SJSA1 (cell line): ENCODE measurements at regions not wholly inside any gene's neighbourhood (a gene's known extent, or its start where the extent isn't known, plus 50 kb on each side); places are given as distances from the start of the nearest gene placed in this dataset.

ENCODE experiments used
- DNase-seq, 2 experiments: peaks; one replicate each; pipeline ENCODE4 v3.0.0-alpha.2; 2015 to 2020; ENCODE audit warnings: low spot score in 2 of 2, low read depth in 1 of 2
- H3K27ac ChIP-seq: fragments of 250-450 bp; sonication (Bioruptor Pico); 2 replicates; pipeline ENCODE4 v1.5.1; 2020; ENCODE audit warnings: mild to moderate bottlenecking, moderate library complexity
- H3K27me3 ChIP-seq: fragments of 250-450 bp; sonication (Bioruptor Pico); replicated peaks from 2 replicates; pipeline ENCODE4 v1.5.1; 2020; ENCODE audit warnings: mild to moderate bottlenecking, moderate library complexity
- H3K36me3 ChIP-seq: fragments of 250-450 bp; sonication (Bioruptor Pico); 2 replicates; pipeline ENCODE4 v1.5.1; 2020; ENCODE audit warnings: mild to moderate bottlenecking
- H3K4me1 ChIP-seq: fragments of 250-450 bp; sonication (Bioruptor Pico); replicated peaks from 2 replicates; pipeline ENCODE4 v1.6.1; 2021; ENCODE audit warnings: mild to moderate bottlenecking
- H3K4me3 ChIP-seq: fragments of 250-450 bp; sonication (Bioruptor Pico); 2 replicates; pipeline ENCODE4 v1.5.1; 2020; ENCODE audit warnings: mild to moderate bottlenecking
- H3K9me3 ChIP-seq: fragments of 250-450 bp; sonication (Bioruptor Pico); replicated peaks from 2 replicates; pipeline ENCODE4 v1.5.1; 2020; ENCODE audit warnings: mild to moderate bottlenecking

DNA sequence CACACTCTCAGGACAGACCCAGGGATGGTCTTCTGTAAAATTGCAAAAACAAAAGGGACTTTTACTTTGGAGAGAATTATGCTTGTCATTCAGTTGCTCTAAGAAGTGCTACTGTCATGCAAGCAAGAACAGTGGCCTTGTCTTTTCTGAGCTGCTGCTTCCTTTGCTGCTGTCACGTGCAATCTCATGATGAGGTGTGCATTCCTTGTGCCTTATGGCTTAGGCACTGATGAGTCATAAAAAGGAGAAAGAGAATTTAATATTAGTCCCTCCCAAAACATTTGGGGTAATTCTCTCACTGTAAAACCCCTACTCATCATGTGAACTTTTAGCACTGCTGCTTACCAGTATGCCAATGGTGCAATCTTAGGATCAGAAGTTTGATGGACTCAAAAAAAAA, 2051.3 kb downstream of the TP53TG3F start:
- Histone ChIP-seq H3K36me3 (no peaks in the 10 kb centered on the region), H3K27ac (no peak overlapping the region), H3K9me3 (no peaks in the 10 kb centered on the region), H3K4me3 (no peak overlapping the region), H3K27me3 (no peaks in the 10 kb centered on the region), H3K4me1 (no peaks in the 10 kb centered on the region)
- no peak for DNase-seq

DNA sequence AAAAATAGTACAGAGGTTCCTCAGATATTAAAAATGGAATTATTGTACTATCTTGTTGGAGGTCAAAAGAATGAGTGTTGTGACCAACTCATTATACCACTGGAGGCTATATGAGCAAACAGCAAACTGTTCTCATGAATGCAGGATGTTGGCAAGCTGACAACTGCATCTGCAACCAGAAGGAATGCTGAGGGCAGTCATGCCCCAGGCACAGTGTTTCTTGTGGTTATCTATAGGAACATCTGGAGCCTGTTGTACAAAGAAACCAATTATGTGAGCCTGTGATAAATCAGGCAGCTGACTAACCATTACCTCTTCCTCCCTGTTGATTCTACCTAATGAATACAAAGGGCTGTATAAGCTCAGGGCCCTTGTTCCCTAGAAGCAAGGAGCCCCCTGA, 2057.1 kb downstream of the TP53TG3F start:
- H3K4me3 ChIP-seq, result no peak overlapping the region
- H3K9me3 ChIP-seq, result no peaks in the 10 kb centered on the region
- no peaks in the 10 kb centered on the region for H3K36me3 ChIP-seq
- no peak overlapping the region for H3K27ac ChIP-seq
- no peaks in the 10 kb centered on the region for H3K4me1 ChIP-seq
- H3K27me3 ChIP-seq, result no peaks in the 10 kb centered on the region
- no peak for DNase-seq

DNA sequence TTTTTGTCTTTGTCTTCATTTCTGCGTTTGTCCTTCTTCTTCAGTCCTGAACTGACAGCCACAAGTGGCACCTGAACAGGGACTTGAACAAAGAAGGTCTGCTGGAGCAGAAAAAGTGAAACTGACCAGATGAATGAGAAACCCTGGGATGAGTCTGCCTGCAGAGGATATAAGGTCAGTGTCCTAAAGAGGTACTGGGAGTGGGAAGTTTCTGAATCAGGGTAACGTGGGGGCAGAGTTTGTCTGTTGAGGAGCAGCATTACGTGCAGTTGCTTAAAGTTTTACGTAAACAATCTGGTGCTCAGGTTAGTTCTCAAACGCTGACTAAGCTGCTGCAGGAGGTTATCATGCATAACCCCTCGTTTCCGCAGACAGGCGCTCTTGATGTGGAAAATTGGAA, 2057.6 kb downstream of the TP53TG3F start:
- no peak for DNase-seq
- no peaks in the 10 kb centered on the region for H3K36me3 ChIP-seq
- no peak overlapping the region for H3K4me3 ChIP-seq
- 0 out of 2 replicates have a peak, but pooled peaks cover 2% of the 10 kb centered on the region for H3K9me3 ChIP-seq
- H3K27me3 ChIP-seq, result no peaks in the 10 kb centered on the region
- no peaks in the 10 kb centered on the region for H3K4me1 ChIP-seq
- H3K27ac ChIP-seq, result no peak overlapping the region

DNA sequence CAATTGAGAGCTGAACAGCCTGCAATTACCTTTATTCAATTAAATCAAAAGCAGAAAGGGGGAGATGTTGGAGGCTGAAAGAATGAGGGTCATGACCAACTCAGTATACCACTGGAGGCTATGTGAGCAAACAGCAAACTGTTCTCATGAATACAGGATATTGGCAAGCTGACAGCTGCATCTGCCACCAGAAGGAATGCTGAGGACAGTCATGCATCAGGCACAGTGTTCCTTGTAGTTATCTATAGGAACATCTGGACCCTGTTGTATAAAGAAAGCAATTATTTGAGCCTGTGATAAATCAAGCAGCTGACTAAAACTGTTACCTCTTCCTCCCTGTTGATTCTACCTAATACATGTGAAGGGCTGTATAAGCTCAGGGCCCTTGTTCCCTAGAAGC, 2064.6 kb downstream of the TP53TG3F start:
- Histone ChIP-seq H3K27ac (no peak overlapping the region), H3K36me3 (no peaks in the 10 kb centered on the region), H3K4me3 (no peak overlapping the region), H3K9me3 (0 out of 2 replicates have a peak, but pooled peaks cover 3% of the 10 kb centered on the region), H3K4me1 (no peaks in the 10 kb centered on the region), H3K27me3 (no peaks in the 10 kb centered on the region)
- DNase-seq, result no peak

DNA sequence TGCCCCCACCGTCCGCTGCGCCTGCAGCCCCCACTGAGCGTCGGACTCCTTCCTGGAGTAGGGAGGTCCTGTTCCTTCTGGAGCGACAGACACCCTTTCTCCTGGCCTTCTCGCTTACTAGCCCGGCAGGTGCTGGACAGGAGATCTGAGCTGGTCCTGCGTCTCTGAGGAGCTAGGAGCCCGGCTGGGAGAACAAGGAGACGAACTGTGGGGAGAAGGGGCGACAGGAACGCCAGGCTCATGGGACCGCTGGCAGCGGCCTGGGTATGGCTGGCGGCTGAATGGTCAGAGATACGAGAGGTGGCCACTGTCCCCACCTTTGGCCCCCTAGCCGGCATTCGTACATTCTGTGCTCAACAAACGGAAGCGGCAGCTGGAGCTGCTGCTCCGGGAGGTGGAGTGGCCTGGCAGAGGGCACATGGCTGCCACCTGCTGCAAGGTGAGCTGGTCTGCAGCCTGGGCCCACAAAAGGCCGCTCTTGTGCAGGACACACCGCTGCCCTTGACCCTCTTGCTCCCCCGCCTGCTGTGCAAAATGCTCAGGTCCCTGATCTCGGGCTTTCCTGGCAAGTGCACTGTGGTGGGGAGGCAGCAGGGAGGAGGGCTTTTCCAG, 2066.7 kb downstream of the TP53TG3F start:
- no peak for DNase-seq
- Histone ChIP-seq H3K4me3 (no peak overlapping the region), H3K4me1 (no peaks in the 10 kb centered on the region), H3K36me3 (no peaks in the 10 kb centered on the region), H3K27ac (no peak overlapping the region), H3K27me3 (no peaks in the 10 kb centered on the region), H3K9me3 (0 out of 2 replicates have a peak, but pooled peaks cover 3% of the 10 kb centered on the region)

DNA sequence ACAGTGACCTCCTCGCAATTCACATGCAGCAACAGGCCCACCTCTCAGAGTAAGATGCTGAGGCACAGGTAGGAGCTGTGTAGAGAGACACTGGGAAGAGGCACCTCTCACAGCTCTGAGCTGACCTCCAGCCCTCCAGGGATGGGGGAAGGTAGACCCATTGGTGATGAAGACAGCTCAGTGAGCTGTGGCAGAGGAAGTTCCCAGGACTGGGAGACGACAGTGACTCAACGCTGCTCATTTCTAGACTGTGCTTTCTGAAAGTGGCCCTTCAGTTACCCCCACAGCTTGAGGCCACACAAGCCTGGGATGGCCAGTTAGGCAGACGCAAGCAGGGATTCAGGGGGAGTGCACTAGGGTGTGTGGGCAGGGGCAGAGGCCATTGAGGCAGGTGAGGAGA, 2073.2 kb downstream of the TP53TG3F start:
- DNase-seq, result no peak
- H3K4me3 ChIP-seq, result no peak overlapping the region
- H3K4me1 ChIP-seq, result no peaks in the 10 kb centered on the region
- H3K27ac ChIP-seq, result no peak overlapping the region
- H3K27me3 ChIP-seq, result no peaks in the 10 kb centered on the region
- 0 out of 2 replicates have a peak, but pooled peaks cover 3% of the 10 kb centered on the region for H3K9me3 ChIP-seq
- H3K36me3 ChIP-seq, result no peaks in the 10 kb centered on the region

DNA sequence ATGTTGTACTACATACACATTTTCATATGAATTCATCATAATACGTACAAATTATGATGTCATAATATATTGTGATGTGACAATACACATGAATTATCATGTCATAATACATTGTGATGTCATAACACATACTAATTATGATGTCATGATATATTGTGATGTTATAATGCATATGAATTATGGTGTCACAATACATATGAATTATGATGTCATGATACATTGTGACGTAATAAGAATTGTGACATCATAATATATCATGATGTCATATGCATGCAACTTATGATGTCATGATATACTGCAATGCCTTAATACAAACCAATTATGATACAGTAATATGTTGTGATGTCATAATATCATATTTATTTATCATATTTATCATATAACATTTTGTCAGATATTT, 2074.3 kb downstream of the TP53TG3F start:
- H3K27me3 ChIP-seq, result no peaks in the 10 kb centered on the region
- H3K4me1 ChIP-seq, result no peaks in the 10 kb centered on the region
- no peaks in the 10 kb centered on the region for H3K36me3 ChIP-seq
- no peak overlapping the region for H3K27ac ChIP-seq
- H3K9me3 ChIP-seq, result 0 out of 2 replicates have a peak, but pooled peaks cover 3% of the 10 kb centered on the region
- DNase-seq, result no peak
- no peak overlapping the region for H3K4me3 ChIP-seq

DNA sequence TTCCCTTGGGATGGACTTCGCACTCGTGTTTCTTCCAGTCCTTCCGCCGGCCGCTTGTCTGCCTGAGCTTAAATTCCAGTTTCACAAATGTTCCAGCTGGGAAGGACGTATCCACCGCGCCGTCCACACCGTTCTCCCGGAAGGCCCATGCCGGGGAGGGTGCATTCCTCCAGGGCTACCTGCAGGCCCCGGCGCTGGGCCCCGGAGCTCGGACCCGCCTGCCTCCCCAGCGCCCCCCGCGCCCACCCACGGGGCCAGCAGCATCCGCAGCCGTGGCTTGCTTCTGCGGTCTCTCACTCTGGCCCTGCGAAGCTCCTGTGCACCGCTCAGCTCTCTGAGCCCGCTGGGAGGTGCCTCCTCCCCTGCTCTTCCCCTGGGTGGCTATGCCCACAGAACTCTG, 2084.1 kb downstream of the TP53TG3F start:
- DNase-seq, result no peak
- Histone ChIP-seq H3K4me3 (no peak overlapping the region), H3K4me1 (no peaks in the 10 kb centered on the region), H3K27ac (no peak overlapping the region), H3K36me3 (no peaks in the 10 kb centered on the region), H3K27me3 (no peaks in the 10 kb centered on the region), H3K9me3 (no peaks in the 10 kb centered on the region)

DNA sequence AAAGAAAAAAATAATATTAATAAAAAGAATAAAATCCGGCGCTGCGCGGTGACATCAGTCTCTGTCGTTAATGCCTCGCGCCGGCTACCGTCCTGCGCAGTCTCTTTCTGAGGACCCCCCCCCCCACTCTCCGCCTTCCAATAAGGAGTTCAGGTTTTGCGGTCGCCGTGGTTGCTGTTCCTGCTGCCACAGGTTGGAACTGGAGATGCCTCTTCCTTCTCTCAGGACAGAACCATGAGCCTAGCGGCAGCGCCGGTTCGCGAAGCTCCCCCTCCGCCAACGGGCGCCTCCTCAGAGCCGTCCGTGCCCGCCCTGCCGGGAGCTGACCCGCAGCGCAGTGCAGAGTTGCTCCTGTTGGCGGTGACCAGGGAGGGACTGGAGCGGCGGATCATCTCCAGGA, 2093.4 kb downstream of the TP53TG3F start:
- Histone ChIP-seq H3K4me3 (no peak overlapping the region), H3K27ac (no peak overlapping the region), H3K4me1 (no peaks in the 10 kb centered on the region), H3K36me3 (no peaks in the 10 kb centered on the region), H3K27me3 (no peaks in the 10 kb centered on the region), H3K9me3 (no peaks in the 10 kb centered on the region; the same call in 1 of the 2 replicates)
- no peak for DNase-seq

DNA sequence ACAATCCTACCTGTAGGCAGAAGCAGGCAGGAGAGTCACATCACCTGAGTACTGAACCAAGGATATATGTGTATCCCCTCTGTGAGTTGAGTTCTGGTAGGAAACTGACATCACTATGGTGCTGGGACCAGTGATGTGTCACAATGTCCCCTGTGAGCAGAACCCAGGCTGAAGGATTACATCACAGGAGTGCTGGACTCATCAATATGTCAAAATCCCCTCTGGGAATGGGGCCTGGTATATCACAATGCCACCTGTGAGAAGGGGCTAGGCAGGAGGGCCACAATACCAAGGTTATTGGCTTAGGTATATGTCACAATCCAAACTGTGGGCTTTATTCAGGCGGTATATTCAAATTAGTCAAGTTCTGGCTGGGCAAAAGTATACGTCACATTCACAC, 2098.3 kb downstream of the TP53TG3F start:
- H3K4me3 ChIP-seq, result no peak overlapping the region
- no peak overlapping the region for H3K27ac ChIP-seq
- H3K4me1 ChIP-seq, result no peaks in the 10 kb centered on the region
- no peaks in the 10 kb centered on the region for H3K27me3 ChIP-seq
- DNase-seq, result no peak
- no peaks in the 10 kb centered on the region for H3K36me3 ChIP-seq
- peaks cover 7% of the 10 kb centered on the region; the same call in 1 of the 2 replicates for H3K9me3 ChIP-seq

DNA sequence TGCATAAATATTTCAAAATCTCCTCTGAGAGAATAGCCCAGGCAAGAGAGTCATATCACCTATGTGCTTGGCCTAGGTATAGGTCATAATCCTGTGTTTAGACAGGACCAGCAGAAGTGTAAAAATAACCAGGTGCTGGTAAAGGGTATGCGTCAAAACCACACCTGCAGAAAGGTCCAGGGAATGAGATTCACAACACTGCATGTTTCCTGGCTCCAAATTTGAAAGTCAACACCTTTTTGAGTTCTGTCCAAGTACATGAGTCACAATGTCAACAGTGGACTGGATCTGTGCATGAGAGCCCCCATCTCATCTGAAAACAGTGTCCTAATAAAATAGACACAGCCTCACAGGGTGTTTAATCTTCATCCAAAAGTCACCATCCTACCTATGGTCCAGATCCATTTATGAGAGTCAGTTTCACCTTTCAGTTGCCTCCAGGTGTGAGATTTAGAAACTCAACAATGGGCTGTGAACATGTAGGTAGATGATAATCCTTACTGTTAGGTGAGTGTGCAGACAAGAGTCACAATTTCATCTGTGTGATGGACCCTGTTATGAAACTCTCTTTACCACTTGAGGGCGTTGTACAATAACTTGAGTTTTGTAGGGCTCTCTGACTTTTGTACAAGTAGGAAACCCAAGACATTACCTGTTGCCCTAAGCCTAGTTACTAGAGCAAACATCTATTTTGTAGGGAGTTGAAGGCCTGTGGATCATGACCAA, 2100.7 kb downstream of the TP53TG3F start:
- no peak overlapping the region for H3K4me3 ChIP-seq
- peaks cover 7% of the 10 kb centered on the region; the same call in 1 of the 2 replicates for H3K9me3 ChIP-seq
- no peaks in the 10 kb centered on the region for H3K27me3 ChIP-seq
- H3K4me1 ChIP-seq, result no peaks in the 10 kb centered on the region
- H3K36me3 ChIP-seq, result no peaks in the 10 kb centered on the region
- DNase-seq, result no peak
- no peak overlapping the region for H3K27ac ChIP-seq

DNA sequence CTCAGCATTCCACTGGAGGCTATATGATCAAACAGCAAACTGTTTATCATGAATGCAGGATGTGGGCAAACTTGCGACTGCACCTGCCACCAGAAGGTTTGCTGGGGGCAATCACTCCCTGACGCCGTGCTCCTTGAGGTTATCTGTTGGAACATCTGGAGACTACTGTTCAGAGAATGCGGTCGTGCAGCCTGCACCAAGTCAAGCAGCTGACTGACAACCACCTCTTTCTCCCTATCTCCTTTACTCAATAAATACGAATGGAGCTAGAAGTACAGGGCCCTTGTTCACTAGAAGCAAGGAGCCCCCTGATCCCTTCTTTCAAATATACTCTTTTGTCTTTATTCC, 2101.2 kb downstream of the TP53TG3F start:
- Histone ChIP-seq H3K36me3 (no peaks in the 10 kb centered on the region), H3K9me3 (peaks cover 7% of the 10 kb centered on the region; the same call in 1 of the 2 replicates)

DNA sequence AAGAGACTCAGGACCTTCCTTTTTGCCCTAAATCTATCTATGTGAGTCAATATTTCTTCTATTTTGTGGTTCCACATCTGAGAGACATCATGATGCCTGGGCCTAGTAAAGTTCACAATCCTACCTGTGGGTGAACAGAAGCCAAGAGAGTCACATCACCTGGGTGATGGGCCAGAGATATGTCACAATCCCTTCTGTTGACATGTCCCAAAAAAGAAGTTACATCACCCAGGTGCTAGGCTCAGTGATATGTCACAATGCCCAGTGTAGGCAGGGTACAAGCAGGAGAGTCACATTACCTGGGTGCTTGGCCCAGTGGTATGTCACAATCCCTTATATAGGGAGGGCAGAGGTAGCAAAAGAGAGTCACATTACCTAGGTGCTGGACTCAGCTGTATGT, 2101.9 kb downstream of the TP53TG3F start:
- Histone ChIP-seq H3K9me3 (peaks cover 7% of the 10 kb centered on the region; the same call in 1 of the 2 replicates), H3K27ac (no peak overlapping the region), H3K36me3 (no peaks in the 10 kb centered on the region), H3K4me3 (no peak overlapping the region), H3K27me3 (no peaks in the 10 kb centered on the region), H3K4me1 (no peaks in the 10 kb centered on the region)
- no peak for DNase-seq

More for the DNA sequence above, 2101.2 kb downstream of the TP53TG3F start:
- Histone ChIP-seq H3K4me3 (no peak overlapping the region), H3K27me3 (no peaks in the 10 kb centered on the region), H3K27ac (no peak overlapping the region), H3K4me1 (no peaks in the 10 kb centered on the region)
- DNase-seq, result no peak

DNA sequence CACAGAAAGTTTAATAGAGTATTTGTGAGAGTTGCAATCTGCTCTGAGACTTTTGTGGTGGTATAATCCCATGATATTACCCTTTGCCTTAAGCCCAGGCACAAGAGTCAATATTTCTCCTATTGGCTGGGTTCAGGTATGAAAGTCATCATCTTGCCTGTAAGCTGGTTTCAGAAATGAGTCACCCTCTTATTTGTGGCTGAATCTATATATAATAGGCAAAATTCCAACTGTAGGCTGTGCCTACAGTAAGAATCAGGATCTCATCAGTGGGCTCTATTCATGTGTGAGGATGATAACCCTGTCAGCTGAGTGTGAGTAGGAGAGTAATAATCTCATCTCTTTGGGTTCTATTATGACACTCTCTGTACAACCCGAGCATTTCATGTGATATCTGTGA, 2103.1 kb downstream of the TP53TG3F start:
- H3K27me3 ChIP-seq, result no peaks in the 10 kb centered on the region
- no peak overlapping the region for H3K4me3 ChIP-seq
- H3K27ac ChIP-seq, result no peak overlapping the region
- peaks cover 9% of the 10 kb centered on the region; the same call in 1 of the 2 replicates for H3K9me3 ChIP-seq
- no peak for DNase-seq
- no peaks in the 10 kb centered on the region for H3K36me3 ChIP-seq
- H3K4me1 ChIP-seq, result no peaks in the 10 kb centered on the region
